HG03520 (cell line): ENCODE measurements at regions not wholly inside any gene's neighbourhood (a gene's known extent, or its start where the extent isn't known, plus 50 kb on each side); places are given as distances from the start of the nearest gene placed in this dataset.

Experiments used
- ATAC-seq: cut with Tn5 transposase; IDR thresholded peaks from one replicate; pipeline ENCODE4 v1.9.1; 2021; ENCODE audit warnings: mild to moderate bottlenecking, moderate library complexity; ENCODE audit not compliant: unreplicated experiment

GRCh38 chr1:240018617-240019016 lies 73.1 kb upstream of the FMN2 start:
- ATAC-seq: no peak

- no peak for ATAC-seq
Observed at GRCh38 chr1:240019524-240019923, 72.2 kb upstream of the FMN2 start.

GRCh38 chr1:240020871-240021270 lies 70.8 kb upstream of the FMN2 start:
- ATAC-seq: no peak

GRCh38 chr1:240021709-240022108 lies 70.0 kb upstream of the FMN2 start:
- no peak for ATAC-seq

GRCh38 chr1:240027059-240027462 lies 64.6 kb upstream of the FMN2 start:
- ATAC-seq: peak; percentile 83

- no peak for ATAC-seq
Observed at GRCh38 chr1:240029418-240029817, 62.3 kb upstream of the FMN2 start.

GRCh38 chr1:240030236-240030635 lies 61.4 kb upstream of the FMN2 start:
- ATAC-seq: no peak

- ATAC-seq: no peak
Observed at GRCh38 chr1:240031009-240031408, 60.7 kb upstream of the FMN2 start.

- no peak for ATAC-seq
Observed at GRCh38 chr1:240031414-240031813, 60.3 kb upstream of the FMN2 start.

GRCh38 chr1:240033406-240033805 lies 58.3 kb upstream of the FMN2 start:
- no peak for ATAC-seq

GRCh38 chr1:240036526-240036925 lies 55.2 kb upstream of the FMN2 start:
- ATAC-seq: no peak
